H7 (cell line): ENCODE measurements at regions not wholly inside any gene's neighbourhood (a gene's known extent, or its start where the extent isn't known, plus 50 kb on each side); places are given as distances from the start of the nearest gene placed in this dataset.
A peak's percentile ranks its signal among the peaks of the same experiment; 100 is the strongest.
"Not testable (repeated sequence)": the region's sequence is repeated elsewhere in the genome, so short reads cannot be mapped to it uniquely, and the experiment has no call there.

Source experiments
- DNase-seq: peaks from one replicate; pipeline ENCODE4 v3.0.0; 2012
- H3K27me3 ChIP-seq: 2 replicates; pipeline ENCODE4 v1.6.0; 2011; ENCODE audit warnings: mild to moderate bottlenecking, low read length; ENCODE audit not compliant: control insufficient read depth, insufficient read depth
- H3K36me3 ChIP-seq: replicated peaks from 2 replicates; pipeline ENCODE4 v1.5.1; 2011; ENCODE audit warnings: low read length; ENCODE audit not compliant: control insufficient read depth, insufficient read depth
- H3K4me3 ChIP-seq: 2 replicates; pipeline ENCODE4 v1.5.1; 2011; ENCODE audit warnings: low read depth, mild to moderate bottlenecking, control low read depth, low read length, moderate library complexity; ENCODE audit not compliant: insufficient read depth

GRCh38 chr3:145013931-145014330, 1042.3 kb downstream of the DIPK2A start:
- Histone ChIP-seq H3K27me3 (no peaks in the 10 kb centered on the region), H3K36me3 (no peaks in the 10 kb centered on the region), H3K4me3 (no peak overlapping the region)
- DNase-seq: no peak

DNA sequence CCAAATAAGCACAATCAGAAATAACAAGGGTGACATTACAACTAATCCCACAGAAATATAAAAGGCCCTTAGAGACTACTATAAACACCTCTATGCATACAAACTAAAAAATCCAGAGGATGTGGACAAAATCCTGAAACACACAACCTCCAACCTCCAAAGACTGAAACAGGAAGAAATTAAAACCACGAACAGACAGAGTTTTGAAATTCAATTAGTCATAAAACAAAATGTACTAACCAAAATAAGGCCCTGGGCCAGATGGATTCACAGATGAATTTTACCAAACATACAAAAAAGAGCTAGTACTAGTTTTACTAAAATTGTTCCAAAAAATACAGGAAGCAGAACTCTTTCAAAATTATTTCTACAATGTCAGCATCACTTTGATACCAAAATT, 1043.6 kb downstream of the DIPK2A start:
- Histone ChIP-seq H3K36me3 (no peaks in the 10 kb centered on the region), H3K4me3 (no peak overlapping the region), H3K27me3 (no peaks in the 10 kb centered on the region)
- no peak for DNase-seq

DNA sequence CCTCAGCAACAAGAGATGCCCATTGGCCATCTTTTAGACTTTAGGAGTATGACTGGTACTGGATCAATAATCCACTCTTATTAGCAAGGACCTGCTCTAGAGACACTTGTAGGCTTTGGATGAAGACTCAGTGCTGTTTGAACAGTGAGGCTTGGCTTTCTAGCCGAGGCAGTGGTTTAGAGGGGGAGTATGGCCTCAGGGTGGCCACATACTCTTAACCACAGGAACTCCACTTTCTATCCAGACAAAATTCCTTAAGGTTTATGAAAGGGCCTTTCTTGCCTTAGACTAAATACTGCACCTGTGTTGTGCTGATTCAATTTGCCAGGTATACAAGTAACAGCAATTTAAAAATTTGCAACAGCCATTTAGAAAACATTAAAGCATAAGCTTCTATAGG, 1046.3 kb downstream of the DIPK2A start:
- H3K4me3 ChIP-seq: no peak overlapping the region
- H3K27me3 ChIP-seq: no peaks in the 10 kb centered on the region
- DNase-seq: peak; percentile 4
- H3K36me3 ChIP-seq: no peaks in the 10 kb centered on the region

GRCh38 chr3:145022447-145022846, 1050.8 kb downstream of the DIPK2A start:
- Histone ChIP-seq H3K4me3 (no peak overlapping the region), H3K36me3 (no peaks in the 10 kb centered on the region), H3K27me3 (no peaks in the 10 kb centered on the region)
- no peak for DNase-seq

GRCh38 chr3:145024700-145025099, 1053.1 kb downstream of the DIPK2A start:
- Histone ChIP-seq H3K4me3 (no peak overlapping the region), H3K36me3 (no peaks in the 10 kb centered on the region), H3K27me3 (no peaks in the 10 kb centered on the region)
- DNase-seq: no peak

DNA sequence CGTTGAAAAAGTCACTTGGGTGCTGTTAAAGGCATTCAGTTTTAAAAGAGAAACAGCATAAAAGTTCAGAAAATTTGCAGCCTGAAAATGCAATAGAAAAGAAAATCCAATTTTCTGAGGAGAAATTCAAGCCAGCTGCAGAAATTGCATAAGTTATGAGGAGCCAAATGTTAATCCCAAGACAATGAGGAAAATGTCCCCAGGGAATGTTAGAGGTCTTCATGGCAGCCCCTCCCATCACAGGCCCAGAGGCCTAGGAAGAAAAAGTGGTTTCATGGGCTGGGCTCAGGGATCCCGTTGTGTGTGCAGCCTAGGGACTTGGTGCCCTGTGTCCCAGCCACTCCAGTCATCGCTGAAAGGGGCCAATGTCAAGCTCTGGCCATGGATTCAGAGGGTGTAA, 1055.6 kb downstream of the DIPK2A start:
- H3K27me3 ChIP-seq, DNase-seq, H3K36me3 ChIP-seq, H3K4me3 ChIP-seq: not testable (repeated sequence)

DNA sequence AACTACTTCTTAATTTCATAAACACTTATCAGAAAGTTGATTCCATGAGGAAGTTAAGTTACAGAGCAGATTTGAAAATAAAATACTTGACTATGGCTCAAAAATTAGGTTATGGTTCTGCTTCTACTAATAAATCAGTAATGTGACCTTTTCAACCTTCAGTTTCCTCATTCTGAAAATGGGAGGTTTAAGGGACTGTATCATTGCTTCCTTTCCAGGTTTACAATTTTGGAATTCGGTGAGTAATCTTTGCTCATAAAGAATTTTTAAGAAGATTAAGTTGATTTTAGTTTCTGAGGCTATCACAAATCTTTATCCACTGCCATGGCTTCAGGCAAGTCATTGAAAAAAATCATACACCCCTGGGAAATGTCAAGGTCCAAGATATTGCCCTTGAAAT, 1061.2 kb downstream of the DIPK2A start:
- Histone ChIP-seq H3K27me3 (no peaks in the 10 kb centered on the region), H3K4me3 (no peak overlapping the region), H3K36me3 (no peaks in the 10 kb centered on the region)
- DNase-seq: no peak

DNA sequence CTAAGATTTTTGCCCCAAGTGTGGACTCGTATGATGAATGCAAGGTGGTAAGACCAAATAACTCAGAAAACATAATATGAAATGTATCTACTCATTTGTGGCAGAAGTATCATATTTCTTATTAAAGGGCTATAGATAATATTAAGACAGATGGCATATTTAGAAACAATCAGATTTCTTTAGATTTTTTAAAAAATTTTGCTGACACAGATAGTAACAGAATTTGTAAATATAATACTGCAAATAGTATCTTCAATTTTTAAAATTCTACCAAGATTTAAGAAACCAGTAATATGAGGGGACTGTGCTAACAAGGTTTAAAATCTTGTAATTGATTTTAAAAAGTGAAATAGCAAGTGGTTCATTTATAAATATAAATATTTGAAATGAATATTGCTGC, 1064.1 kb downstream of the DIPK2A start:
- no peak overlapping the region for H3K4me3 ChIP-seq
- H3K27me3 ChIP-seq: no peaks in the 10 kb centered on the region
- H3K36me3 ChIP-seq: no peaks in the 10 kb centered on the region
- DNase-seq: no peak

DNA sequence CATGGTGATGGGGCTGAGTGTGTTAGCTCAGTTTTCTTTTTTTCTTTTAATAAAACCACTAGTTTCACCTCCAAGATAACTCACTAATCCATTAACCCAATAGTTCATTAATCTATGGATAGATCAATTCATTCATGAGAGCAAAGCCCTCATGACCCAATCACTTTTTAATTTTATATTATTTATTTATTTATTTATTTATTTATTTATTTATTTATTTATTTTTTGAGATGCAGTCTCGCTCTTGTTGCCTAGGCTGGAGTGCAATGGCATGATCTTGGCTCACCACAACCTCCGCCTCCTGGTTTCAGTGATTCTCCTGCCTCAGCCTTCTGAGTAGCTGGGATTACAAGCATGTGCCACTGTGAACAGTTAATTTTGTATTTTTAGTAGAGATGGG, 1082.4 kb downstream of the DIPK2A start:
- not testable (repeated sequence) for H3K27me3 ChIP-seq, H3K36me3 ChIP-seq, H3K4me3 ChIP-seq, DNase-seq

GRCh38 chr3:145055375-145056076, 1083.9 kb downstream of the DIPK2A start:
- no peak for DNase-seq
- Histone ChIP-seq H3K4me3 (no peak overlapping the region), H3K27me3 (no peaks in the 10 kb centered on the region), H3K36me3 (no peaks in the 10 kb centered on the region)

- Histone ChIP-seq H3K27me3 (no peaks in the 10 kb centered on the region), H3K4me3 (no peak overlapping the region), H3K36me3 (no peaks in the 10 kb centered on the region)
- DNase-seq: no peak
Measured at GRCh38 chr3:145058483-145058882, 1086.9 kb downstream of the DIPK2A start.

- DNase-seq: no peak
- H3K27me3 ChIP-seq: no peaks in the 10 kb centered on the region
- H3K4me3 ChIP-seq: no peak overlapping the region
- no peaks in the 10 kb centered on the region for H3K36me3 ChIP-seq
Measured at GRCh38 chr3:145063616-145064015, 1092.0 kb downstream of the DIPK2A start.

- no peaks in the 10 kb centered on the region for H3K27me3 ChIP-seq
- H3K4me3 ChIP-seq: no peak overlapping the region
- no peaks in the 10 kb centered on the region for H3K36me3 ChIP-seq
- no peak for DNase-seq
Measured at GRCh38 chr3:145070795-145071194, 1090.2 kb downstream of the PLOD2 start.

- H3K27me3 ChIP-seq: no peaks in the 10 kb centered on the region
- no peak overlapping the region for H3K4me3 ChIP-seq
- DNase-seq: no peak
- no peaks in the 10 kb centered on the region for H3K36me3 ChIP-seq
Measured at GRCh38 chr3:145079436-145079835, 1081.5 kb downstream of the PLOD2 start.

- no peak overlapping the region for H3K4me3 ChIP-seq
- no peaks in the 10 kb centered on the region for H3K36me3 ChIP-seq
- H3K27me3 ChIP-seq: no peaks in the 10 kb centered on the region
- DNase-seq: no peak
Measured at GRCh38 chr3:145087038-145087437, 1073.9 kb downstream of the PLOD2 start.

- no peak for DNase-seq
Measured at GRCh38 chr3:145088917-145089316, 1072.1 kb downstream of the PLOD2 start.

More at GRCh38 chr3:145088917-145089316, 1072.1 kb downstream of the PLOD2 start:
- H3K36me3 ChIP-seq: no peaks in the 10 kb centered on the region
- no peak overlapping the region for H3K4me3 ChIP-seq
- H3K27me3 ChIP-seq: no peaks in the 10 kb centered on the region
